IPS-NIHi7 (cell line): ENCODE measurements at regions not wholly inside any gene's neighbourhood (a gene's known extent, or its start where the extent isn't known, plus 50 kb on each side); places are given as distances from the start of the nearest gene placed in this dataset.

Source experiments
- DNase-seq: peaks from one replicate; pipeline ENCODE4 v3.0.0; 2012; ENCODE audit warnings: mixed read lengths; ENCODE audit errors: extremely low spot score

- DNase-seq, result no peak
Observed at GRCh38 chr13:32907211-32907610, 109.0 kb upstream of the KL start.

- DNase-seq, result no peak
Observed at GRCh38 chr13:32910530-32910929, 105.7 kb upstream of the KL start.

GRCh38 chr13:32911506-32911905 is 104.7 kb upstream of the KL start:
- peak; percentile 81 for DNase-seq

- no peak for DNase-seq
Observed at GRCh38 chr13:32914686-32915085, 101.5 kb upstream of the KL start.

GRCh38 chr13:32917504-32917903 is 98.7 kb upstream of the KL start:
- no peak for DNase-seq

GRCh38 chr13:32923725-32924124 is 92.5 kb upstream of the KL start:
- DNase-seq, result no peak

- no peak for DNase-seq
Observed at GRCh38 chr13:32924886-32925285, 91.3 kb upstream of the KL start.

GRCh38 chr13:32925506-32925905 is 90.7 kb upstream of the KL start:
- no peak for DNase-seq

- DNase-seq, result no peak
Observed at GRCh38 chr13:32932376-32932775, 83.8 kb upstream of the KL start.

- no peak for DNase-seq
Observed at GRCh38 chr13:32936716-32937115, 79.5 kb upstream of the KL start.

- no peak for DNase-seq
Observed at GRCh38 chr13:32938314-32938713, 77.9 kb upstream of the KL start.

- DNase-seq, result no peak
Observed at GRCh38 chr13:32938907-32939306, 77.3 kb upstream of the KL start.

GRCh38 chr13:32940601-32941000 is 75.6 kb upstream of the KL start:
- no peak for DNase-seq

GRCh38 chr13:32941368-32941767 is 74.9 kb upstream of the KL start:
- DNase-seq, result no peak

- DNase-seq, result no peak
Observed at GRCh38 chr13:32946558-32946957, 69.7 kb upstream of the KL start.

- no peak for DNase-seq
Observed at GRCh38 chr13:32947411-32948276, 68.6 kb upstream of the KL start.

- DNase-seq, result no peak
Observed at GRCh38 chr13:32949820-32950219, 66.4 kb upstream of the KL start.

- no peak for DNase-seq
Observed at GRCh38 chr13:32951580-32951979, 64.6 kb upstream of the KL start.

- DNase-seq, result no peak
Observed at GRCh38 chr13:32955881-32956594, 60.2 kb upstream of the KL start.

- DNase-seq, result no peak
Observed at GRCh38 chr13:32956595-32956933, 59.7 kb upstream of the KL start.

GRCh38 chr13:32960626-32961025 is 55.6 kb upstream of the KL start:
- DNase-seq, result no peak

GRCh38 chr13:32961724-32962123 is 54.5 kb upstream of the KL start:
- no peak for DNase-seq

GRCh38 chr13:32962342-32962741 is 53.9 kb upstream of the KL start:
- no peak for DNase-seq
